Fibroblast of skin of abdomen (primary cell): ENCODE measurements at regions not wholly inside any gene's neighbourhood (a gene's known extent, or its start where the extent isn't known, plus 50 kb on each side); places are given as distances from the start of the nearest gene placed in this dataset.
"Not testable (repeated sequence)": the region's sequence is repeated elsewhere in the genome, so short reads cannot be mapped to it uniquely, and the experiment has no call there.

ENCODE experiments used
- DNase-seq: peaks from one replicate; pipeline ENCODE4 v3.0.0-alpha.2; 2013

DNA sequence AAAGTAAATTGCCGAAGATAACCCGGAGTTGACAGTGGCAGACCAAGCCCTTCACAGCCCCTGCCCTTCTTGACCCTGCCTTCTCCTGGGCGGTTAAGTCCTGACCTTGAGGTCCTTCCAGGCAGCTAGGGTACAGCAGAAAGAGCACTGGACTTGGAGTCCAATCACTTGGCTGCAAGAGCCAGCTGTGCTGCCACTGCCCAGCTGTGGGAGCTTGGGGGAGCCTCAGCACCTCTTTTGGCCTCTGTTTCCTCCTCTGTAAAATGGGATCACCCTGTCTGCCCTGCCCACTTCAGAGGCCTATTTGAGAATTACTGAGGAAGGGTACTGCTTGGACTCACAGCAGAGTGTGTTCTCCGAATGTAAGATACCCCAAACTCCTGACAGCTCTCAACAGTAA lies 66.2 kb upstream of the SMAD6 start:
- DNase-seq, result no peak

DNA sequence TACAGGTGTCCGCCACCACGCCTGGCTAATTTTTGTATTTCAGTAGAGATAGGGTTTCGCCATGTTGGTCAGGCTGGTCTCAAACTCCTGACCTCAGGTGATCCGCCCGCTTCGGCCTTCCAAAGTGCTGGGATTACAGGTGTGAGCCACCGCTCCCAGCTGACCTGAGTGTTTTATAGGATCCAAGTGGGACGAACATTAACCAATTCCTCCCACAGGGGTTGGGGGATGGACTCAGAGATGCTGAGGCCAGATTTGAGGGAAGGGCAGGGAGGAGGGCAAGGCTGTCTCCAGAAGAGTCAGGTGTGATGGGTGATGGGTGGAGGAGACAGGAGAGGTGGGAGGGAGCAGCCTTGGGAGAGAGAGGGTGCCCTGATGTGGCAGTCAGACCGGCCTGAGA lies 65.0 kb upstream of the SMAD6 start:
- not testable (repeated sequence) for DNase-seq

DNA sequence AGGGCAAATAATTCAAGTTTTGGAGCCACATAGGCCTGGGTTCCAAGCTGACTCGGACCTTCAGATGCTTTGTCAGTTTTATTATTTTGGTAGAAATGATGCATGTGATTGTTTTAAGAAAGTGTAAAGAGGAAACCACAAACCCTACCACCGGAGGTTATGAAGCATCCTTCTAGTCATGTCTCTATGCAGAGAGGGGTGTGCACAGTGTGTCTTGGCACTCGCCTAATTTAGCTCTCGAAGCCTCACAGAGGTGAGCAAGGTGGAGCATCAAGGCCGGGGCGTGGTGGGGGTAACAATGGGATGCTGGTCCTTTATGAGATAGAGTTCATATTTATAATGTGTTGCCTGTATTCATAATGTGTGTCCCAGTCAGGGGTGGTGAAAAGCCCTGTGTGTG lies 63.7 kb upstream of the SMAD6 start:
- no peak for DNase-seq

DNA sequence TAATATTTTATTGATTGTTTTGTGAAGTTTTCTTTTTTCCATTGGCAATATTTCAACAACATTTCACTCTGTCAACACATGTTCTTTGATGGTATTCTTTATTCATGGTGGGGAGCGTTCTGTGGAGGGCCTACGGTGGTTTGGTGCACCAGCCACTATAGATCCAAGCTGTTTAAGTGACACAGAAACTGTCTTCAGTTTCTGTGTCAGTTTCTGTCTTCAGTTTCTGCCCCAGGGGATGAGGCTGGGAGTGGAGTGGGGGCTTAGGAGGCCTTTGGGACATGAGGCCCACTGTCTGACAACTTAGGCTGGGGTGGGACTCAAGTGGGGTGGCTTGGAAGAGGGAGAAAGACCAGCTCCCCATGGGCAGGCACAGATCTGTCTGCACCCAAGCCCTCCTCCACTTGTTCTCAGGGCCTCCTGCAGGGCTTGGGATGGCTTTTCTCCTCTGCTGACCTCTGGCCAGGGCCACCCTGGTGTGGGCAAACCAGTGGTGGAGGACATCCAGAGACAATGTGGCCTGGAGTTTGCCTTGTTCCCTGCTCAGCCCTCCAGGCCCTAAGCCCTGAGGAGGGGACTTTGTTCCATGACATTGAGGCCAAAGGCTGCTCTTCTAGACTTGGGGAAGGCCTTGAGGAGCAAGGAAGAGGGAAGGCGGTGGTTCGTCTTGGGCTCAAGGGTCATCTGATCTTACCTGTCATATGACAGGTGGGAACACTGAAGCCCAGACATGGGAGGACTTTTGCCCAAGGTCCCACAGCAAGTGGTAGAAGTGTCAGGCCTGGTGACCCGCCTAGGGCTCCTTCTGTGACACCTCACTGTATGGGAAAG lies 60.3 kb upstream of the SMAD6 start:
- no peak for DNase-seq

DNA sequence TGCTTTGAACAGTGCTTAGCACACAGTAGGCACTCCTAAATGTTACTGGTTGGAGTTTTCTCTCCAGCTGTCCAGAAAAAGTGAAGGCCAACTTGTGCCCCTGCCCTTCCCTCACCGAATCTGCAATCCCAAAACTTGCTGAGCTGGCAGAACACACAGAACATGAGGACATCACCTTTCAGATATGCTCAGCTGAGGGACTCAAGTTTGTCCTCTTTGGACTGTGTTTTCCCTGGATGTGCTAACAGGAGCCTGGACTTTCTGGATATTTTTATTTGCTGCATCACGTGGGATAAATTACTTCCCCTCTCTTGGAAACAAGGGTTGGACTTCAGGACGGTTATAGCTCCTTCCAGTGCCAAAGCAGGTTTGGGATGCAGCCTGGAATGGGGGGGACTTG lies 59.5 kb upstream of the SMAD6 start:
- DNase-seq, result no peak

DNA sequence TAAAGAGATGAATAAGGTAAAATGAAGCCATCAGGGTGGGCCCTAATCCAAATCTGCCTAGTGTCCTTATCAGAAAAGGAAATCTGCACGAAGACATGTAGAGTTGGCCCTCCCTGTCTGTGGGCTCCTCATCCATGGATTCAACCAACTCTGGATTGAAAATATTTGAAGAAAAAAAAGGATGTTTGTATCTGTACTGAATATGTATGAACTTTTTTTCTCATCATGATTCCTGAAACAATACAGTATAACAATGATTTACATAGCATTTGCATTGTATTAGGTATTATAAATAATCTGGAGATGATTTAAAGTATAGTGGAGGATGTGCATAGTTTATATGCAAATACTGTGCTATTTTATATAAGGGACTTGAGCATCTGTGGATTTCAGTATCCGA lies 59.0 kb upstream of the SMAD6 start:
- no peak for DNase-seq

DNA sequence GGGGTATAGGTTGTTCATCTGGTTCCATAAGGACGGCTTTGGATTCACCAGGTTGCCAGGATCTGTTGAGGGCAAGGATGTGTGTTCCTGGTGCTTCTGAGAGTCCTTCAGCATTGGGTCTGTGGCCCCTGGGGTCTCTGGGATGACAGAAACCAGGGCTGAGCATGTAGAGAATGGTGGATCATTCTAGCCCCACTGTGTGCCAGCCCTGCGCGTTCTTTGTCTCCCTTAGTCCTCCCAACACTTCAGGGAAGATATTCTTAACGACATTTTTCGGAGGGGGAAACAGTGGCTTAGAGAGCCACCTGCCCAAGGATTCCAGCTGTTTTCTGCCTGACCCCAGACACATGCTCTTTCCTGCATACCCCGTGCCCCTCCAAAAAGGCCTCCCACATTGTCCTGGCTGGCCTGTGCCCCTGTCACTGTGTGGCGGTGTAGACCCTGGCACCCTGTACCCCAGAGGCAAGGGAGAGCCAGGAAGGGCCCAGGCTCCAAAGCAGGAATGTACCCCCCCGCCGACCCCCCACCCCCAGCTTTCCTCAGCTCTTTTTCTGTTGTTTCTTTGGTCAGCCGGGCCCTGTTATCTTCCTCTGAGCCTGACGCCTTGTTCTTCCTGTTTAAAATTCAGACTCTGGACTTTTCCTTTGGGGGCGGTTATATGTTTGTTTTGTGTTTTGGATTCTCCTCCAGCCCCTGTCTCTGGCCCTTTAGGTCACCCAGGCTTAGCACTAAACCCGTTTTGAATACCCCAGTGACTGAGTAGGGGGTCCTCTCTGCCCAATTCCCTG lies 57.8 kb upstream of the SMAD6 start:
- DNase-seq, result no peak

DNA sequence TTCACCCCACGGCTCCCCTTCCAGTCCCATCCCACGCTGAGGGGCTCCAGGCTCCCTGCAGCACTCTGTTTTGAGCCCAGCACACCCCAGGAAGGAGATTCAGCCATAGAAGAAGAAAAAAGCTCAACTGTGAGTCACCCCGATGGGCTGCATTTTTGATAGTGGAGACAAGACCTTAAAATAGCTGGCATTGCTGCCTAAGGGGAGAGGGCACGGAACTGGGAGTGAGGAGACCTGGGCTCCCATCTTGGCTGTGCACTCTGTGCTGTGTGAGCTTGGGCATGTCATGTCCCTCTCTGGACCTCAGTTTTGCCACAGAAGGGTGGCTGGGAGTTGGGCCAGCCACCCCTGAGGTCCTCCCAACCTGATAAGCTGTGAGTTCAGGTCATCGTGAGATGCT lies 57.2 kb upstream of the SMAD6 start:
- peak; percentile 30 for DNase-seq

DNA sequence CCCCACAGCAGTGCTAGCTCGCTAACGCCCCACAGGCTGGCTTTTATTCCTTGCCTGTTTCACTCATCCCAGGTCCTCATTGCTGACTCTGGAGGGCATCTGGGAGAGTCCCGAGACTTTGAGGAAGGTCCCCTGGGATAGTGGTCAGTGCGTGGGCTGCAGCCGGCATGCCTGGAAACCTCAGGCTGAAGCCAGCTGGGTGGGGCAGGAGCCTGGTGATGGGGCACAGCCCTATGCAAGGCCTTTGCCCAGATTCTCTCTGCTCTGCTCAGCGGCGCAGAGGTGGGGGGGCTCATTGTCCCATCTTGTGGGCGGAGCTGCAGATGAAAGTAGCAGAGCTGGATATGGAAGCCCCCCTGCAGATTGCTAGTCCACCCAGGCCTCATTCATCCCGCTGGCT lies 55.7 kb upstream of the SMAD6 start:
- DNase-seq, result peak; percentile 22

DNA sequence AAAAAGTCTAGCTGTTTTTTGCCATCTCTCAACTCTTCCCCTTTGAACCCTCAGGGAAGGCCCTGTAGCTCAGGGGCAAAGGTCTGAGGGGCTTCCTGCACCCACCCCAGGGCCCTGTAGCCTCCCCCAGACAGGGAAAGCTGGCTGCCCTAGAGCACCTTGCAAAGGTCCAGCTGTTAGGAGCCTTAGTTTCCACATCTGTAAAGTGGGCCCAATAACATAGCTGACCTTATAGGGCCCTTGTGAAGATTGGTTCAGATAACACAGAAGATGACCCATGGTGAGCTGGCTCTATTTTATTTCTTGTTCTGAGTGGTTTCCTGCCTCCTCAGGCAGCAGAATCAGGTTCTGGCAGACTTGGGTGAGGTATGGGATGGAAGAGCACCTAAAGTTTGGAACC lies 55.2 kb upstream of the SMAD6 start:
- no peak for DNase-seq

DNA sequence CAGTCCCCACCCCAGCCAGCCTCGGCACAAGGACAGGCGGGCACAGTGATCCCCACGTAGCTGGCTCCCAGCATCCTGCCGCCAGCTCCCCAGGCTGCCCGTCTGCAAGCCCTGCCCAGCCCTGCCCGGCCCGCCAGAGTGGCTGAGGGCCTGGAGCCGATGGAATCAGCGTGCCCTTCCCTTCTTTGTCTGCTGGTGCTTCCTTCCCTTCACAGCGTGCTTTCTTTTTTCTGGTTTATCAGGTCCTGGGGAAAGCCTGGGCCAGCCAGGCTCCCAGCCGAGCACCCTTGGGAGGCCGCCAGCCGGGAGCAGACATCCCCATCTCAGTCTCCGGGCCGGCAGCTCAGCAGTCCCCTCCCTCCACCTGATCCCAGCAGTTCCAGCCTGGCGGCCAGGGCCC lies 54.7 kb upstream of the SMAD6 start:
- no peak for DNase-seq

DNA sequence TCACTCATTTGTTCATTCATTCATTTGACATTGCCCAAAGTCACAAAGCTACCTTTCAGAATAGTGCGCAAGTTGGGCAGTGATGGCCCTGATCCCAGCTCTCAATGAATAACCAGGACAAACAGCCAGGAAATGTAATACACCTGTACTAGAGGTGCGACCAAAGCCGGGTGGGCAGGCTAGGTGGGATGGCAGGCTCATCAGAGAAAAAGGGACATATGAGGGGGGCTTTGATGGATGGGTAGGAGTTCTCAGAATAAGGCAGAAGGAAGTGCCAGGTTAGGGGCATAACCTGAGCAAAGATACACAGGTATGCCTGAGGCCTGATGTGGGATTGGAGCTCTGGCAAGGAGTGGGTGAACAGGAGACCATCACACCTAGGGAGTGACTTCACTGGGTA lies 53.4 kb upstream of the SMAD6 start:
- DNase-seq, result no peak

DNA sequence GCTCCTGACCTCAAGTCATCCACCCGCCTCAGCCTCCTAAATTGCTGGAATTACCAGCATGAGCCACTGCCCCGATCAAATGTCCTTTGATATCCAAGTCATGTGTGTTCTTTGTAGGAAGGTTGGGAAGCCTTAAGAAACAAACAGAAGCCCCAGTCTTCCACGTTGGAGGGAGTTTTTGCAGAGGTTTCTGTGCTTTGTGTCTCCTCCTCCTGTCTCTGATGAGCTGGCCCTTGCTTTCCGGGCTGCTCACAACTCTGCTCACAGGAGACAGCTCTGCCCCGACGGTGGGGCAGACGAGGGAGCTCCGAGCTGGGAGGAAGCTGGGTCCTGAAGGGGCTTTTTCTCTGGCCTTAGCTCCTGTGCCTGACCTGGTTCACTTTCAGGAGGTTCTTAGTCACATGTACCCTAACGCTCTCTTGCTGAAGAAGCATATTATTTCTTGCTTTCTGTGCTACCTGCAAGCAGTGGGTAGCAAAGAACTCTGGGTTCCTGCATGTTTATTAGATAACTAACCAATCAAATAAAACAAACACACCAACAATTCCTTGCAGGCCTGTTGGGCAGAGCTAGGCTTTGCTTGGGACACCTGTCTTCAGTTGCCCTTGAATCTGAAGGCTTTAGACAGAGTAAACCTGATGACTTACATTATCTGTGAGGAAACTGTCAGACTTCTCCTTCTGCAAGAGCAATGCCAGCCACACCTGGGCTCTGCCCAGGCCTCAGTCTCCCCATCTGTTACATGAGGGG lies 52.6 kb upstream of the SMAD6 start:
- DNase-seq, result no peak

DNA sequence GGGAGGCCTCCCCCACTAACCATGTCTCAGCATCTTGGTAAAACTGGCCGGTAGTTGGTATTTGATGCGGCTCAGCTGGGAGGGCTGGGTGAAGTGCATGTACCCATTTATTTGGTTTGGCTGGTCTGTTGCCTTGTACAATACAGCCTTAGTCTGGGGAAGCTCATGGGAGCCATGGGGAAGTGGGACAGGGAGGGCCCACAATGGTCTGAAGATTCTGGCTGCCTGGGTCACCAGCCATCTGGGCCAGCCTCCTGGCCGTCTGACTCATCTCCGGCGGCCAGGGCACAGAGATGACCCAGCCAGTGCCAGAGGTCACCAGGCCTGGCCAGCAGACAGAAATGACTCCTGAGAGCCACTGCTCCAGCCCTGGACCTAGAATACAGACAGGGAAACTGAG lies 51.6 kb upstream of the SMAD6 start:
- DNase-seq, result no peak

DNA sequence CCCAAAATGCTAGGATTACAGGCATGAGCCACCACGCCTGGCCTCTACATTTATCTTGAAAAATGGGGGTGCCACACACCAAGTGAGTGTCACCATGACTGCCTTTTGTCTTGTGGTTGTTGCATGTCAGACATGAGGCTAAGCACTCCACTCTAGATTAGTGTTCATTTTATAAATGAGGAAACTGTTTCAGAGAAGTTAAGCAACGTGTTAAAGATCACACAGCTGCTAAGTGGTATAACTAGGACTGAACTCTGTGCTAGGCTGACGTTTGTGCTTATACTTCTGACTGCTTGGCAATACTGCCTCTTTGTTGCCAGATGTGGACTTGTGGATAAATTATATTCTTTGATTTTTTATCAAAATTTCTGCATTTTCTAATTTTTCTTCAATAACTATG lies 50.8 kb upstream of the SMAD6 start:
- no peak for DNase-seq

DNA sequence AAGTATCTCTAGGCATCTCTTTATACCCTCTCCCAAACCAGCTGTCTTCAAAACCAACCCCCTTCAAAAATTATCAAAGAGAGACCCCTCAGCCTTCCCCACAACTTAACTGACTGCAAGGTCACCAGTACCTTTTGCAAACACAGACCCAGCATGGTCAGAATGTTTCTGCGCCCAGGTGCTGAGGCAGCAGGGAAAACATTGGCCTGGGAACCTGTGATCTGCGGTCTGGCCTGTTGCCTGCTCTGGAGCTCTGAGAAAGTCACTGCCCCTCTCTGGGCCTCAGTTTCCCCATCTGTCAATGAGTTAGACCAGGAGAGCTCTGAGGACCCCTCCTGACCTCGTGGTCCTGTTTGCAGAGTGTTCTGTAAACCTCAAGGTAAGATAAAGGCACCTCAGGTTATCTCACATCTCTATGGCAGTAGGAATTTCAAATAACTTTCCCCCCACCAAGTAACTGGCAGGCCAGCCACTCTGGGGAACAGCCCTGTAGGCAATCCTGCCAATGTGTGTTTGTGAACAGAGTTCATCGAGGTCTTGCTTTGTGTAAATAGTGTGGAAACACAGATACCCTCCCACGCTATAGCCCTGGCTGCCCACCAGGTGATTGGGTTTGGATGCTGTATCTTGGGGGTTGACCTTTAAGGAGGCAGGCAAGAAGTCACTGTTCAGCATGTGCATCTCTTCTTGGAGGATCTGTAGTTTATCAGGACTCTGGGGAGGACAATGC lies 50.0 kb upstream of the SMAD6 start:
- no peak for DNase-seq
